GM12891 (cell line): ENCODE measurements at regions not wholly inside any gene's neighbourhood (a gene's known extent, or its start where the extent isn't known, plus 50 kb on each side); places are given as distances from the start of the nearest gene placed in this dataset.

ENCODE experiments used
- DNase-seq: peaks from one replicate; pipeline ENCODE4 v3.0.0; 2011; ENCODE audit warnings: low spot score; ENCODE audit not compliant: insufficient read length
- FAIRE-seq: peaks from 2 replicates; lab custom pipeline; 2011; peaks lifted over from hg19 to GRCh38; lab: Jason Lieb, UNC
- PAX5 ChIP-seq: IDR thresholded peaks from 2 replicates; pipeline ENCODE4 v1.6.1; 2011; ENCODE audit warnings: low read length, moderate library complexity, mild to moderate bottlenecking; ENCODE audit not compliant: insufficient read depth, severe bottlenecking
- POLR2A ChIP-seq: IDR thresholded peaks from 2 replicates; pipeline ENCODE4 v1.6.1; 2011; ENCODE audit warnings: low read depth, low read length, control low read depth
- POLR2AphosphoS5 ChIP-seq: IDR thresholded peaks from 2 replicates; pipeline ENCODE4 v1.6.1; 2011; ENCODE audit warnings: low read depth, low read length, control low read depth
- POU2F2 ChIP-seq: IDR thresholded peaks from 2 replicates; pipeline ENCODE4 v1.6.1; 2011; ENCODE audit warnings: low read depth, mild to moderate bottlenecking, control low read depth, low read length, moderate library complexity
- SPI1 ChIP-seq: IDR thresholded peaks from 2 replicates; pipeline ENCODE4 v1.6.1; 2011; ENCODE audit warnings: low read depth, low read length, control low read depth
- TAF1 ChIP-seq: IDR thresholded peaks from 2 replicates; pipeline ENCODE4 v1.6.1; 2011; ENCODE audit warnings: low read depth, low read length, control low read depth

GRCh38 chr4:185920171-185920570, 108.2 kb upstream of the SORBS2 start:
- DNase-seq, result no peak
- no peak for FAIRE-seq
- TF ChIP-seq PAX5 (no peak), POU2F2 (no peak), POLR2A (no peak), TAF1 (no peak), SPI1 (no peak), POLR2AphosphoS5 (no peak)

DNA sequence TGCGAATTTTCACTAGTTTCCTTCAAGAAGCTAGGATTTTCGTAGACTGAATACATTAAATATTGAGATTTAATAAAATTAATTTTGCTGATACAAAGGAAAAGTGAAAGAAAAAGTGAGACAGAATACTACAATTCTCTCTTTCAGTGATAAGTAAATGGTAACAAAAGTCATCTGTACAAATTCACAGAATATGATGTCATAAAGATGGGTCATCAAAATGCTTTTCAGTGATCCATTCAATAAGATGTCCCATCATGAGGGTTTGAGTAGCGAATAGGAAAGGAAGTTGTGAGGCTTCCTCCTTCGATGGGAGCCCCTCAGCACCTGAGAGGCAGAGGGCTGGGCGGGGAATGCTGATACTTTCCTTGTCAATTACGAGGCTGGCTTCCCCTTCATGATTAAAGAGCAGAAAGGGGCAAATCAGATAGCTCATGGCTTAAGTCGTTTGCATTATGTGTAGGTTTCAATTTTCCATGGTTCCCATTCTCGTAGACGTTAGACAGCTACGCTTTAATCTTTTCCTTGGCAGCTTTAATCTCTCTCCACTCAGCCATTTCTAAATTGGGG, 108.8 kb upstream of the SORBS2 start:
- DNase-seq, result no peak
- no peak for TF ChIP-seq POU2F2
- TF ChIP-seq POLR2A, result no peak
- TF ChIP-seq TAF1, result no peak
- no peak for TF ChIP-seq SPI1
- no peak for TF ChIP-seq PAX5
- TF ChIP-seq POLR2AphosphoS5, result no peak
- no peak for FAIRE-seq

- no peak for FAIRE-seq
- TF ChIP-seq POLR2A (no peak), TAF1 (no peak), SPI1 (no peak), PAX5 (no peak), POU2F2 (no peak), POLR2AphosphoS5 (no peak)
- no peak for DNase-seq
Observed at GRCh38 chr4:185921583-185922555, 109.9 kb upstream of the SORBS2 start.

GRCh38 chr4:185924458-185925044, 112.6 kb upstream of the SORBS2 start:
- DNase-seq (no peak), FAIRE-seq (no peak)
- TF ChIP-seq PAX5 (no peak), POLR2A (no peak), TAF1 (no peak), POLR2AphosphoS5 (no peak), SPI1 (no peak), POU2F2 (no peak)

GRCh38 chr4:185925910-185926360, 113.9 kb upstream of the SORBS2 start:
- DNase-seq (no peak), FAIRE-seq (no peak)
- no peak for TF ChIP-seq POU2F2
- TF ChIP-seq POLR2AphosphoS5, result no peak
- no peak for TF ChIP-seq PAX5
- TF ChIP-seq POLR2A, result no peak
- no peak for TF ChIP-seq TAF1
- TF ChIP-seq SPI1, result no peak

GRCh38 chr4:185931375-185931774, 119.4 kb upstream of the SORBS2 start:
- FAIRE-seq, result no peak
- TF ChIP-seq PAX5, result no peak
- no peak for TF ChIP-seq SPI1
- no peak for TF ChIP-seq POLR2AphosphoS5
- no peak for TF ChIP-seq POLR2A
- TF ChIP-seq POU2F2, result no peak
- DNase-seq, result no peak

- no peak for TF ChIP-seq POLR2AphosphoS5
- TF ChIP-seq PAX5, result no peak
- no peak for TF ChIP-seq POLR2A
- TF ChIP-seq TAF1, result no peak
- no peak for TF ChIP-seq POU2F2
- FAIRE-seq, result no peak
- no peak for DNase-seq
Observed at GRCh38 chr4:185931986-185932385, 120.0 kb upstream of the SORBS2 start.

DNA sequence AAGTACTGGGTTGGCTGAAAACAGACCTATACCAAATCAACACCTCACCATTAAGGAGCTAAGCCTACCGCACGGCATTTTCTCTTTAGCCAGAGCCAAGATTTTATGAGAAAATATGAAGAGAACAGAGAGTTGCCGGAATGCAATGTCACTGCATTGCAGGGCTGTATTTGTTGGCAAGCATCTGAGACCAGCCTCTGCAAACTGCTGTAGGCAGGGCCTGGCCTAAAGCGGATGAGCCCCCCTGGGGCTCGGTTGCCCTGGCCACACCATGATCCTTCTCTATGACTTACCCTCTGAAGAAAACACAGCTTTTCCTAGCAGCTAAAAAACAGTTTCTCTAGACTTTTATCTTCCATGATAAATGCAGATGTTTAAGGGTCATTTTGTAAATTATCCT, 120.5 kb upstream of the SORBS2 start:
- no peak for DNase-seq
- TF ChIP-seq TAF1 (no peak), POLR2AphosphoS5 (no peak), SPI1 (no peak), POLR2A (no peak), POU2F2 (no peak), PAX5 (no peak)
- FAIRE-seq, result no peak
